ENCODE measurements at regions not wholly inside any gene's neighbourhood (a gene's known extent, or its start where the extent isn't known, plus 50 kb on each side); places are given as distances from the start of the nearest gene placed in this dataset.

DNA sequence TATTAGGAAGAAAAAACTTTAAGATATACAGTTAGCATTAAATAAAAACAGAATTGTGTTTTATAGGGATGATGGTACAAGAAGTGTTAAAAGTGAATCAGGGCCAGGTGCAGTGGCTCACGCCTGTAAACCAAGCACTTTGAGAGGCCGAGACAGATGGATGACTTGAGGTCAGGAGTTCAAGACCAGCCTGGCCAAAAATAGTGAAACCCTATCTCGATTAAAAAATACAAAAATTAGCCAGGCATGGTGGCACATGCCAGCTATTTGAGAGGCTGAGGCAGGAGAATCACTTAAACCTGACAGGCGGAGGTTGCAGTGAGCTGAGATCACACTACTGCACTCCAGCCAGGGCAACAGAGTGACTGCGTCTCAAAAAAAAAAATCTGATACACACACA, 282.9 kb upstream of the ATP10B start:
- TF ChIP-seq POLR2A (IDR thresholded peaks at IDR 0.05), result no peak
- TF ChIP-seq, protein P1, sequence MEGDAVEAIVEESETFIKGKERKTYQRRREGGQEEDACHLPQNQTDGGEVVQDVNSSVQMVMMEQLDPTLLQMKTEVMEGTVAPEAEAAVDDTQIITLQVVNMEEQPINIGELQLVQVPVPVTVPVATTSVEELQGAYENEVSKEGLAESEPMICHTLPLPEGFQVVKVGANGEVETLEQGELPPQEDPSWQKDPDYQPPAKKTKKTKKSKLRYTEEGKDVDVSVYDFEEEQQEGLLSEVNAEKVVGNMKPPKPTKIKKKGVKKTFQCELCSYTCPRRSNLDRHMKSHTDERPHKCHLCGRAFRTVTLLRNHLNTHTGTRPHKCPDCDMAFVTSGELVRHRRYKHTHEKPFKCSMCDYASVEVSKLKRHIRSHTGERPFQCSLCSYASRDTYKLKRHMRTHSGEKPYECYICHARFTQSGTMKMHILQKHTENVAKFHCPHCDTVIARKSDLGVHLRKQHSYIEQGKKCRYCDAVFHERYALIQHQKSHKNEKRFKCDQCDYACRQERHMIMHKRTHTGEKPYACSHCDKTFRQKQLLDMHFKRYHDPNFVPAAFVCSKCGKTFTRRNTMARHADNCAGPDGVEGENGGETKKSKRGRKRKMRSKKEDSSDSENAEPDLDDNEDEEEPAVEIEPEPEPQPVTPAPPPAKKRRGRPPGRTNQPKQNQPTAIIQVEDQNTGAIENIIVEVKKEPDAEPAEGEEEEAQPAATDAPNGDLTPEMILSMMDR (IDR thresholded peaks at IDR 0.05), result no peak

All from right lobe of liver (tissue), 4 donors.